IMR-90 (cell line): ENCODE measurements at regions not wholly inside any gene's neighbourhood (a gene's known extent, or its start where the extent isn't known, plus 50 kb on each side); places are given as distances from the start of the nearest gene placed in this dataset.

Source experiments
- ATAC-seq: fragments of 200-7000 bp; cut with Tn5 transposase; 2 replicates; pipeline ENCODE4 v1.9.1; 2020; ENCODE audit warnings: low read depth, mild to moderate bottlenecking, moderate library complexity
- BruUV-seq: library from RNA; stranded (reverse); fragments of 400-500 nt; replicated peaks from 2 replicates; lab custom pipeline; 2021; lab: Mats Ljungman, UMichigan
- CTCF ChIA-PET: fragments of 300-600 bp; formaldehyde crosslinking; extraction: SDS; loops from one replicate; lab custom pipeline; 2021; ENCODE audit warnings: antibody characterized with exemption; lab: Yijun Ruan, JAX
- POLR2A ChIA-PET: fragments of 300-600 bp; sonication (Branson Sonifier 250); formaldehyde crosslinking; loops from one replicate; lab custom pipeline; 2022; ENCODE audit warnings: antibody characterized with exemption; ENCODE audit not compliant: unreplicated experiment; lab: Charles Lee
- DNase-seq: peaks from one replicate; pipeline ENCODE4 v3.0.0; 2013
- H2AFZ ChIP-seq: replicated peaks from 2 replicates; pipeline ENCODE3; 2013; ENCODE audit warnings: low read length, mild to moderate bottlenecking; ENCODE audit not compliant: poor library complexity
- H2AK5ac ChIP-seq: 2 replicates; pipeline ENCODE4 v1.6.1; 2013; ENCODE audit warnings: low read depth, low read length, inconsistent platforms
- H2AK9ac ChIP-seq: replicated peaks from 2 replicates; pipeline ENCODE3; 2013; ENCODE audit warnings: mild to moderate bottlenecking, low read depth, low read length, moderate library complexity; ENCODE audit not compliant: poor library complexity
- H2BK120ac ChIP-seq: 2 replicates; pipeline ENCODE4 v1.6.1; 2013; ENCODE audit warnings: low read depth, low read length, inconsistent platforms
- H2BK15ac ChIP-seq: 3 replicates; pipeline ENCODE4 v1.6.1; 2013; ENCODE audit warnings: low read depth, low read length, inconsistent platforms
- H2BK20ac ChIP-seq: 2 replicates; pipeline ENCODE4 v1.6.1; 2013; ENCODE audit warnings: low read depth, mild to moderate bottlenecking, inconsistent platforms, low read length, moderate library complexity
- H2BK5ac ChIP-seq: 2 replicates; pipeline ENCODE4 v1.6.1; 2013; ENCODE audit warnings: mild to moderate bottlenecking, low read depth, low read length, inconsistent platforms; ENCODE audit not compliant: poor library complexity, severe bottlenecking
- H3K14ac ChIP-seq: replicated peaks from 2 replicates; pipeline ENCODE4 v1.6.1; 2013; ENCODE audit warnings: low read depth, low read length, inconsistent platforms
- H3K18ac ChIP-seq: 2 replicates; pipeline ENCODE4 v1.6.1; 2013; ENCODE audit warnings: low read depth, low read length, control low read depth
- H3K23ac ChIP-seq: 2 replicates; pipeline ENCODE4 v1.6.1; 2013; ENCODE audit warnings: low read depth, low read length, inconsistent platforms
- H3K27ac ChIP-seq: 2 replicates; pipeline ENCODE4 v1.5.1; 2013; ENCODE audit warnings: mild to moderate bottlenecking, control low read depth, low read length; ENCODE audit not compliant: insufficient read depth
- H3K27me3 ChIP-seq: 2 replicates; pipeline ENCODE4 v1.6.1; 2013; ENCODE audit warnings: low read length; ENCODE audit not compliant: control insufficient read depth, insufficient read depth
- H3K36me3 ChIP-seq: 2 replicates; pipeline ENCODE4 v1.6.1; 2013; ENCODE audit warnings: low read length, mixed read lengths; ENCODE audit not compliant: control insufficient read depth, insufficient read depth
- H3K4ac ChIP-seq: 2 replicates; pipeline ENCODE4 v1.6.1; 2013; ENCODE audit warnings: low read depth, low read length, inconsistent platforms
- H3K4me1 ChIP-seq: 2 replicates; pipeline ENCODE4 v1.6.1; 2013; ENCODE audit warnings: low read length, mixed read lengths; ENCODE audit not compliant: control insufficient read depth, insufficient read depth
- H3K4me2 ChIP-seq: 2 replicates; pipeline ENCODE4 v1.6.1; 2013; ENCODE audit warnings: low read depth, mild to moderate bottlenecking, control low read depth, low read length, moderate library complexity
- H3K4me3 ChIP-seq: 2 replicates; pipeline ENCODE4 v1.5.1; 2013; ENCODE audit warnings: low read depth, mild to moderate bottlenecking, control low read depth, low read length, moderate library complexity; ENCODE audit not compliant: insufficient read depth
- H3K56ac ChIP-seq: 2 replicates; pipeline ENCODE4 v1.6.1; 2013; ENCODE audit warnings: low read length, inconsistent platforms; ENCODE audit not compliant: insufficient read depth; ENCODE audit errors: extremely low read depth
- H3K79me1 ChIP-seq, 2 experiments: 2 replicates each; pipeline ENCODE4 v1.6.1; 2013; ENCODE audit warnings: low read length in 2 of 2, inconsistent platforms in 1 of 2, low read depth in 1 of 2
- H3K9ac ChIP-seq: 2 replicates; pipeline ENCODE4 v1.6.1; 2013; ENCODE audit warnings: low read depth, low read length, control low read depth
- H3K9me1 ChIP-seq: 2 replicates; pipeline ENCODE4 v1.6.1; 2013; ENCODE audit warnings: low read length, inconsistent platforms; ENCODE audit not compliant: insufficient read depth
- H3K9me3 ChIP-seq: 2 replicates; pipeline ENCODE4 v1.6.1; 2013; ENCODE audit warnings: low read length; ENCODE audit not compliant: control insufficient read depth, insufficient read depth
- H4K20me1 ChIP-seq: 2 replicates; pipeline ENCODE4 v1.6.1; 2013; ENCODE audit warnings: low read length, inconsistent platforms; ENCODE audit not compliant: insufficient read depth
- H4K5ac ChIP-seq: 2 replicates; pipeline ENCODE4 v1.6.1; 2013; ENCODE audit warnings: mild to moderate bottlenecking, low read depth, low read length, control low read depth
- H4K8ac ChIP-seq, 2 experiments: 2 replicates each; pipeline ENCODE4 v1.6.1; 2013; ENCODE audit warnings: low read depth in 2 of 2, low read length in 2 of 2, control low read depth in 1 of 2, inconsistent platforms in 1 of 2
- H4K91ac ChIP-seq: 2 replicates; pipeline ENCODE4 v1.6.1; 2013; ENCODE audit warnings: low read depth, low read length, inconsistent platforms; ENCODE audit not compliant: insufficient read depth
- BHLHE40 ChIP-seq: fragments of 150-350 bp; IDR thresholded peaks from 2 replicates; pipeline ENCODE4 v1.6.1; 2016; ENCODE audit warnings: mild to moderate bottlenecking, low read depth, low read length
- CEBPB ChIP-seq: IDR thresholded peaks from 2 replicates; pipeline ENCODE4 v1.6.1; 2012; ENCODE audit warnings: low read depth, low read length, improper control_type of control experiment
- ELK1 ChIP-seq: fragments of 150-350 bp; IDR thresholded peaks from 2 replicates; pipeline ENCODE4 v1.6.1; 2016; ENCODE audit warnings: low read depth, mild to moderate bottlenecking, low read length, moderate library complexity, borderline replicate concordance
- FOS ChIP-seq: fragments of 150-350 bp; IDR thresholded peaks from 2 replicates; pipeline ENCODE4 v1.6.1; 2016; ENCODE audit warnings: low read depth, low read length
- MAFK ChIP-seq: IDR thresholded peaks from 2 replicates; pipeline ENCODE4 v1.6.1; 2012; ENCODE audit warnings: low read depth, low read length, improper control_type of control experiment
- MAZ ChIP-seq: IDR thresholded peaks from 2 replicates; pipeline ENCODE4 v1.6.1; 2012; ENCODE audit warnings: low read depth, mild to moderate bottlenecking, low read length, improper control_type of control experiment, moderate library complexity, borderline replicate concordance
- NFE2L2 ChIP-seq: fragments of 150-350 bp; IDR thresholded peaks from 2 replicates; pipeline ENCODE4 v1.6.1; 2016; ENCODE audit warnings: low read depth, mild to moderate bottlenecking, low read length
- POLR2A ChIP-seq: IDR thresholded peaks from 2 replicates; pipeline ENCODE4 v1.6.1; 2012; ENCODE audit warnings: mild to moderate bottlenecking, low read depth, low read length
- RCOR1 ChIP-seq: IDR thresholded peaks from 2 replicates; pipeline ENCODE4 v1.6.1; 2012; ENCODE audit warnings: mild to moderate bottlenecking, low read length, improper control_type of control experiment; ENCODE audit not compliant: insufficient replicate concordance
- RFX5 ChIP-seq: IDR thresholded peaks from 2 replicates; pipeline ENCODE4 v1.8.0; 2012; ENCODE audit warnings: low read depth, mild to moderate bottlenecking, low read length, moderate library complexity
- SMC3 ChIP-seq: fragments of 150-350 bp; IDR thresholded peaks from 2 replicates; pipeline ENCODE4 v1.6.1; 2016; ENCODE audit warnings: low read depth, mild to moderate bottlenecking, antibody characterized with exemption, low read length, moderate library complexity
- WGBS, 2 experiments: methylation state at CpG; one replicate each; pipeline versions ENCODE4 v1.1.5 to v1.1.7; 2013; ENCODE audit warnings: missing lambda C conversion rate in 2 of 2; ENCODE audit not compliant: insufficient read length in 1 of 2; ENCODE audit errors: extremely low coverage in 2 of 2; 5-methylcytosine and 5-hydroxymethylcytosine counted together
- dilution Hi-C: fragments of 300-500 bp; cut with HindIII; formaldehyde crosslinking; loops from one replicate; pipeline ENCODE4 v1.14.3; 2018; ENCODE audit warnings: low sequenced_read_pairs; ENCODE audit not compliant: unreplicated experiment
- in situ Hi-C: fragments of 300-500 bp; cut with MboI; formaldehyde crosslinking; loops from 3 replicates; pipeline ENCODE4 v1.14.3; 2019; ENCODE audit warnings: low sequenced_read_pairs, inconsistent platforms, mixed read lengths
- intact Hi-C: fragments of 100-400 bp; cut with micrococcal nuclease; formaldehyde crosslinking; loops from 2 replicates; pipeline ENCODE4 v1.10.0; 2022
- TF ChIP-seq, protein P1 (sequence below): fragments of 150-350 bp; IDR thresholded peaks from 2 replicates; pipeline ENCODE4 v1.6.1; 2017; ENCODE audit warnings: mild to moderate bottlenecking, antibody characterized with exemption, low read length, low read depth

DNA sequence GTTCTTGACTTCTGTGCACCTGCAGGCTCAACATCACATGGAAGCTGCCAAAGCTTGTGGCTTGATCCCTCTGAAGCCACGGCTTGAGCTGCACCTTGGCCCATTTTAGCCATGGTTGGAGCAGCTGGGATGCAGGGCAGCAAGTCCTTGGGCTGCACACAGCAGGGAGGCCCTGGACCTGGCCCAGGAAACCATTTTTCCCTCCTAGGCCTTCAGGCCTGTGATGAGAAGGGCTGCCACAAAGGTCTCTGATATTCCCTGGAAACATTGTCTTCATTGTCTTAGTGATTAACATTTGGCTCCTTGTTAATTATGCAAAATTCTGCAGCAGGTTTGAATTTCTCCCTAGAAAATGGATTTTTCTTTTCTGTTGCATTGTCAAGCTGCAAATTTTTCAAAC is 394.1 kb upstream of the FAR2 start:
- ATAC-seq = no peak
- in situ Hi-C loops (no loop called here), intact Hi-C loops (no loop called here), dilution Hi-C loops (no loop called here)
- 0% methylated on average over 1 of the region's 1 CpG; no CpG with 5 or more reads in 1 of the 2 experiments for WGBS, 2 experiments
- no peak overlapping the region for H3K14ac ChIP-seq
- no peak overlapping the region for H2BK5ac ChIP-seq
- no peak overlapping the region for H2AK5ac ChIP-seq
- BruUV-seq = no TSS peak
- peaks cover 3% of the 10 kb centered on the region; the same call in 1 of the 2 replicates for H3K9me3 ChIP-seq
- H3K27me3 ChIP-seq = no peaks in the 10 kb centered on the region
- no peak overlapping the region for H4K5ac ChIP-seq
- no peak overlapping the region for H3K4me2 ChIP-seq
- TF ChIP-seq NFE2L2 (no peak), MAFK (no peak), RCOR1 (no peak), CEBPB (no peak), ELK1 (no peak), POLR2A (no peak), FOS (no peak), BHLHE40 (no peak), MAZ (no peak), SMC3 (no peak), RFX5 (no peak)
- TF ChIP-seq, protein P1, sequence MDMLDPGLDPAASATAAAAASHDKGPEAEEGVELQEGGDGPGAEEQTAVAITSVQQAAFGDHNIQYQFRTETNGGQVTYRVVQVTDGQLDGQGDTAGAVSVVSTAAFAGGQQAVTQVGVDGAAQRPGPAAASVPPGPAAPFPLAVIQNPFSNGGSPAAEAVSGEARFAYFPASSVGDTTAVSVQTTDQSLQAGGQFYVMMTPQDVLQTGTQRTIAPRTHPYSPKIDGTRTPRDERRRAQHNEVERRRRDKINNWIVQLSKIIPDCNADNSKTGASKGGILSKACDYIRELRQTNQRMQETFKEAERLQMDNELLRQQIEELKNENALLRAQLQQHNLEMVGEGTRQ = no peak
- no peak overlapping the region for H2AK9ac ChIP-seq
- no peak overlapping the region for H4K91ac ChIP-seq
- H2BK120ac ChIP-seq = no peak overlapping the region
- H3K23ac ChIP-seq = no peak overlapping the region
- no peak for DNase-seq
- no peaks in the 10 kb centered on the region for H4K20me1 ChIP-seq
- H3K4me1 ChIP-seq = no peaks in the 10 kb centered on the region
- H3K4ac ChIP-seq = no peak overlapping the region
- H3K18ac ChIP-seq = no peak overlapping the region
- H4K8ac ChIP-seq = no peak overlapping the region
- H2AFZ ChIP-seq = no peak overlapping the region
- H3K4me3 ChIP-seq = no peak overlapping the region
- H3K36me3 ChIP-seq = no peaks in the 10 kb centered on the region
- POLR2A ChIA-PET = no interaction called here
- no peaks in the 10 kb centered on the region for H3K79me1 ChIP-seq
- H3K9me1 ChIP-seq = no peaks in the 10 kb centered on the region
- no peak overlapping the region for H3K27ac ChIP-seq
- no peak overlapping the region for H3K56ac ChIP-seq
- H2BK20ac ChIP-seq = no peak overlapping the region
- CTCF ChIA-PET = no interaction called here
- H3K9ac ChIP-seq = no peak overlapping the region
- no peak overlapping the region for H2BK15ac ChIP-seq
